ENCODE measurements at regions not wholly inside any gene's neighbourhood (a gene's known extent, or its start where the extent isn't known, plus 50 kb on each side); places are given as distances from the start of the nearest gene placed in this dataset.

DNA sequence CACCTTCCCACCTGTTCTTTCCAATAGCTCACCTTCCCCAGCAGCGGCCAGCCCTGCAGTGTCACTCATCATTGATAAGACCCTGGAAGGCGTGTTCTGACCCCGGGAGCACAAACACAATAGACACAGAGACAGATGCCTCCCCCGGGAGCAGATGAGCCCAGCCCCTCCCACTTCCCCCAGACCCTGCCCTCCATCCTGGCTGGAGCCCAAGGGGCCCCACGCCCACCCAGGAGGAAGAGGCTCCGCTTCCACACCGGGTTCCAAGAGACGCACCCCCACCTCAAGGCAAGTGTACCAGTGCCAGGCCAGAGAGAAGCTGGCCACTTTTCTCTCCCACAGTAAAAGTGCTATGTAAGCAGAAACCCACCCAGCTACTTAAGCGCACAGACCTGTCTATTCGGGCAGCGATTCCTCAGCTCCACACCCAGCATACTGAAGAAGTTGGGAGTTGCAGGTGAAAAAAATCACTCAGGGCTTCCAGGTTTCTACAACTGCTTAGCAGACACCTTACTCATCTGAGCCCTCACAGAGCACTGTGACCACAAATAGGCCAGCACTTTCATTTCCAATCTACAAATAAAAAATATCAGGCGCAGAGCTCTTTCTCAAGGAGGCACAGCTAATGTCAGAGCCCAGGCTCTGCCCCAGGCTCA, 93.4 kb upstream of the NXT1 start:
- CTCF ChIA-PET, result no interaction called here
- no peak for DNase-seq
- intact Hi-C loops (cut with micrococcal nuclease), result no loop called here
- Mint-ChIP-seq H3K36me3 (ENCODE audit: low read depth) (no peaks in the 10 kb centered on the region), H3K4me3 (no peak overlapping the region), H3K9me3 (no peaks in the 10 kb centered on the region), H3K27me3 (ENCODE audit: low read depth) (peaks cover 11% of the 10 kb centered on the region), H3K4me1 (ENCODE audit: low read depth) (no peaks in the 10 kb centered on the region), H3K27ac (no peak overlapping the region)

DNA sequence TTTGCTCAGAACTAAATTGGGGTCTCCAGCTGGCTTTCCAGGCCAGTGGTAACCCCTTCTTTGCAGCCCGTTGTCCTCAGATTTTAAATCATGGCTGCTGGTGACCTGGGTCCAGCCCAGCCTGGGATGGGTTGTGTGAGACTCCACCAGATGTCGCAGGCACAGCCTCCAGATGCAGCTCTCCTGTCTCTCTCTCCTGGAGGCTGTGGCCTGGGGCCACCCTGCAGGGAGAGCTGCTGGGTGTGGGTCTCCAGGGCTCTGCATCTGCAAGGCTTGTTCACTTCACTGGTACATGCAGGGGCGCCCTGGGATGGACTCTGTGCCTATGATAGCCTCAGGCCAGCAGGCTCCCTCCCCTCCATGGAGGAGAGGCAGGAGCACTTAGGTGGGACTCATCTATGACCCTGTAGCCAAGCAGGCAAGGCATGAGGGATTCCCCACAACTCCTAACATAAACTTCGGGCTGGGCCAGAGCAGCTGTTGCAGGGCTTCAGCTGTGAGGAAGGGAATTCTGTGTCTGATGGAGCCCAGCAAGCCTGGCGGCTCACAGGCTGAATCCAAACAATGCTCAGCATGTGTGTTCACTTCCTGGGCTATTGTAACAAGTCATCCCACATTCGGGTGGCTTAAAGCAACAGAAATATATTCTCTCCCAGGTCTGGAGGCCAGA, 94.7 kb upstream of the NXT1 start:
- no peaks in the 10 kb centered on the region for H3K4me1 Mint-ChIP-seq (ENCODE audit: low read depth)
- intact Hi-C loops (cut with micrococcal nuclease), result no loop called here
- CTCF ChIA-PET, result no interaction called here

DNA sequence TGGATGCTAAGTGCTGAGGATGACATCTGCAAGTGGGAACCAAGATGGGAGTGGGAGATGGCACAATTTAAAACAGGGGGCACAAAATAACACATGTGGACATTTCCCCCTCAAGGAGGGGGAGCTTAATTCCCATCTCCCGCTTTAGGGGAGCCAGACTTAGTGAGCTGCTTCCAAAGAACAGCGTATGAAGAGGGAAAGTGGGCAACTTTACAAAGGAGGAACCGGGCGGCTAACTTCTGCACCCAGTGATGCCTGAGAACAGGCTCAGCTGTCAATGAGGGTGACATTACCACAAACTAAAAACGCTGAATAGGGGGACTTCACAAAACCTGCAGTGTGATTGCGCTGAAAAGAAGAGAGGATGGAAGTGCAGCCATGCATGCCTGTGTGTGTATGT, 95.5 kb upstream of the NXT1 start:
- intact Hi-C loops (cut with micrococcal nuclease), result no loop called here
- Mint-ChIP-seq H3K4me3 (no peak overlapping the region), H3K9me3 (no peaks in the 10 kb centered on the region), H3K27me3 (ENCODE audit: low read depth) (peaks cover 14% of the 10 kb centered on the region), H3K36me3 (ENCODE audit: low read depth) (no peaks in the 10 kb centered on the region), H3K4me1 (ENCODE audit: low read depth) (no peaks in the 10 kb centered on the region), H3K27ac (no peak overlapping the region)
- CTCF ChIA-PET, result no interaction called here
- no peak for DNase-seq

More for the DNA sequence above, 94.7 kb upstream of the NXT1 start:
- Mint-ChIP-seq H3K27me3 (ENCODE audit: low read depth) (peaks cover 14% of the 10 kb centered on the region), H3K9me3 (no peaks in the 10 kb centered on the region), H3K4me3 (no peak overlapping the region), H3K36me3 (ENCODE audit: low read depth) (no peaks in the 10 kb centered on the region), H3K27ac (no peak overlapping the region)
- DNase-seq, result no peak

DNA sequence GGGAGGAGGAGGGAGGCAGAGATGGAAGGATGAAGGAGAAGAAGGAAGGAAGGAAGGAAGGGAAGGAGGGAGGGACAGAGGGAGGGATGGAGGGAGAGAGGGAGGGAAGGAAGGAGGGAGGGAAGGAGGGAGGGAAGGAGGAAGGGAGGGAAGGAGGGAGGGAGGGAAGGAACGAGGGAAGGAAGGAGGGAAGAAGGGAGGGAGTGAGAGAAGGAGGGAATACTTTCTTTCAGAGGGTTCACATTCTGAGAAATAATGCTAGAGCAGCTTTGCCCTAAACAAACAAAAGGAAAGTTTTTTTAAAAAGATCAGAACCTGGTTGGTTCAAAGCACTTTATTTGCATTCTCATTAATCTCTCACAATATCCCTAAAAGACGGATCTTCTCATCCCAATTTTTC, 96.1 kb upstream of the NXT1 start:
- H3K4me3 Mint-ChIP-seq, result no peak overlapping the region
- no peaks in the 10 kb centered on the region for H3K4me1 Mint-ChIP-seq (ENCODE audit: low read depth)
- H3K27me3 Mint-ChIP-seq (ENCODE audit: low read depth), result peaks cover 14% of the 10 kb centered on the region
- CTCF ChIA-PET, result no interaction called here
- intact Hi-C loops (cut with micrococcal nuclease), result no loop called here
- no peaks in the 10 kb centered on the region for H3K9me3 Mint-ChIP-seq
- no peak for DNase-seq
- no peak overlapping the region for H3K27ac Mint-ChIP-seq
- H3K36me3 Mint-ChIP-seq (ENCODE audit: low read depth), result no peaks in the 10 kb centered on the region

DNA sequence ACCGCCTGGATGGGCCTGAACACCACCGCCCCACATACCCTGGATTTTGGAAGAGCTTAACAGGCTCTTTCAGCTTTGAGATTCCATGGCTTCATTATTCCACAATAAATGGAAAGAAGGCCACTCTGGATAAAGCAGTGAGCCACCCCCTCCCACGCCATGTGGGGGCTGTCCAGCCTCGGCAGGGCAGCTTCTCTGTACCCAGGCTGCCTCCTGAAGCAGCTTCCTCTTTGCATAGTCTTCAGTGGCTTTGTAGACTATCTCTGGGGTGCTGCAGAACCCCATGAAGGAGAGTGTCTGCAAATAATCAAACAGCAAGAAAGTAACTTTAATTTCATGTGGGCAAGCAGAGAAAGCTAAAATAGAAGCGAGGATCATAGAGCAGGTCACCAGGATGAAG, 96.6 kb upstream of the NXT1 start:
- CTCF ChIA-PET, result no interaction called here
- DNase-seq, result no peak
- intact Hi-C loops (cut with micrococcal nuclease), result no loop called here
- H3K36me3 Mint-ChIP-seq (ENCODE audit: low read depth), result no peaks in the 10 kb centered on the region
- H3K27me3 Mint-ChIP-seq (ENCODE audit: low read depth), result peaks cover 14% of the 10 kb centered on the region
- H3K9me3 Mint-ChIP-seq, result no peaks in the 10 kb centered on the region
- no peaks in the 10 kb centered on the region for H3K4me1 Mint-ChIP-seq (ENCODE audit: low read depth)
- H3K4me3 Mint-ChIP-seq, result no peak overlapping the region
- no peak overlapping the region for H3K27ac Mint-ChIP-seq

DNA sequence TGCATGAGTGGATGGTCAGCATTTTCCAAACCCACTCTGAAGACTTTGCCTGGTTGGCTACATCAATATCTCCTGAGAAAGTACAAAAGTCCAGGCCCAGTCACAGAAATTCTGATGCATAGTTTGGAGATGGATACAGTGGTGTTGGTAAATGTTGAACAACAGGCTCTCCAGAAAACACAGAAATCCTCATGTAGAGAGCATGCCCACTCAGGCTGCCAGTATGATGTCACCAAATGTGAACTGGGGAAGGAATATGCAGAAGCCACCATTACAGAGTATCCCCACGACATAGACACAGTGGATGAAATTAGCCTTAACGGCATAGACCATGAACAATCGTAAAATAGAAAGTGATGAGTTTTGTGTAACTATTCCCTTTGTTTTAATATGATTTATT, 97.1 kb upstream of the NXT1 start:
- Mint-ChIP-seq H3K4me3 (no peak overlapping the region), H3K27ac (no peak overlapping the region), H3K4me1 (ENCODE audit: low read depth) (no peaks in the 10 kb centered on the region), H3K27me3 (ENCODE audit: low read depth) (peaks cover 14% of the 10 kb centered on the region), H3K9me3 (no peaks in the 10 kb centered on the region), H3K36me3 (ENCODE audit: low read depth) (no peaks in the 10 kb centered on the region)
- intact Hi-C loops (cut with micrococcal nuclease), result no loop called here
- DNase-seq, result no peak
- CTCF ChIA-PET, result no interaction called here

DNA sequence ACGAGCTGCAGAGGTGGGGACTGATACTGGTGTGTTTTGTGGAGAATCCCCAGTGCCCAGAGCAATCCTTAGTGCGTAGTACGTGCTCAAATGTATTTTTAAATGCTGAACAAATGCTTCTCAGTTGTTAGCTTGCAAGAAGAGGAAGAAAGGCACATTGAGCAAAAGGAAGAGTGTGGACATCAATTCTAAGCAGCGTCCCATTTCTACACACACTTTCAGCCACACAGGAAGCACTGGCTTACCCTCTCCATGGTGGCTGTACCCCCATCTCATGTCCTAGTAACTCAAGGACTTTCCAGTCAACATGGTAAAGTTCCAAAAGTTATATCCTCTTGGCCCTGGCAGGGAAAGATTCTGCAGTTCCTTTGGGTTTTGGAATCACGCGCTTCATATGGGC, 98.8 kb upstream of the NXT1 start:
- Mint-ChIP-seq H3K27me3 (ENCODE audit: low read depth) (peaks cover 14% of the 10 kb centered on the region), H3K4me1 (ENCODE audit: low read depth) (no peaks in the 10 kb centered on the region), H3K27ac (no peak overlapping the region), H3K9me3 (no peaks in the 10 kb centered on the region), H3K4me3 (no peak overlapping the region), H3K36me3 (ENCODE audit: low read depth) (no peaks in the 10 kb centered on the region)
- no peak for DNase-seq
- intact Hi-C loops (cut with micrococcal nuclease), result no loop called here
- CTCF ChIA-PET, result interaction anchor here (0.6 kb wide), 2 partner anchors 12 to 47 kb away, joined by 3 read pairs; no protein-coding TSS in a partner anchor

DNA sequence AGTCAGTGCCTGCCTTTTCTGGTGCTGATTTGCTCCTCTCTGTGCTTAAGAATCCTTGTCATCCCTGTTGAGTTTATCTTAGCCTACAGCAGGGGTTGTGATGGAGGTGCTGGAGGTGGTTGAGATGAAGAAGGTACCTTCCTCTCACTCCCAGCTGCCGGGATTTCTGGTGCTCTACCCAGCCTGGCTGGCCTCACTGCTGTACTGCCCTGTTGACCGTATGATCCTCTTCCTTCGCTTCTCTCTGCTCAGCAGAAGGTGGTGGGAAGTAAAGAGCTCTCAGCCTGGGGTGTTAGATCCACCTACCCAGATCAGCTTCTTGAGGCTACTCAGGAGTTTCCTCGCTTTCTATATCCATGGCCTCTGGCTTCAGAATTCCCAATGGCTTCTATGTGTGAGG, 101.0 kb upstream of the NXT1 start:
- no peak for DNase-seq
- H3K9me3 Mint-ChIP-seq, result no peaks in the 10 kb centered on the region
- no peak overlapping the region for H3K27ac Mint-ChIP-seq
- no peaks in the 10 kb centered on the region for H3K36me3 Mint-ChIP-seq (ENCODE audit: low read depth)
- no peak overlapping the region for H3K4me3 Mint-ChIP-seq
- no peaks in the 10 kb centered on the region for H3K4me1 Mint-ChIP-seq (ENCODE audit: low read depth)
- CTCF ChIA-PET, result no interaction called here
- intact Hi-C loops (cut with micrococcal nuclease), result no loop called here
- H3K27me3 Mint-ChIP-seq (ENCODE audit: low read depth), result peaks cover 12% of the 10 kb centered on the region

DNA sequence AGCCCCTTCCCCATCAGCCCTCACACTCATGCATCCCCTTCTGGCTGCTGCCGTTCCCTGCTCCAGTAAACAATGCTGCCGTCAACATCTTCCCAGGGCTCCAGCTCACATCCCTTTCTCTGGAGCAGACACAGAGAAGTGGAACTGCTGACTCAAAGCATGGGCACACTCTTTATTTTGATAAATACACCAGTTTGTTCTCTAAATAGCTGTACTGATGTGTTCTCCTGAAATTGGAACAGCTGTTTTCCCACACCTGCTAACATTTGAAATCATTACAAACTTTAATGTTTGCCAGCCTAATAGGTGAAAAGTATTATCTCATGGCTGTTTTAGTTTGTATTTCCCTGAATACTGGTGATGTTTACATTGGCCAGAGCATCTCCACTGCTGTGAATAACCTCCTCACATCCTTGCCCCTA, 102.1 kb upstream of the NXT1 start:
- intact Hi-C loops (cut with micrococcal nuclease), result no loop called here
- CTCF ChIA-PET, result no interaction called here
- Mint-ChIP-seq H3K27ac (no peak overlapping the region), H3K36me3 (ENCODE audit: low read depth) (no peaks in the 10 kb centered on the region), H3K4me1 (ENCODE audit: low read depth) (no peaks in the 10 kb centered on the region), H3K4me3 (no peak overlapping the region), H3K27me3 (ENCODE audit: low read depth) (peaks cover 8% of the 10 kb centered on the region), H3K9me3 (no peaks in the 10 kb centered on the region)
- DNase-seq, result no peak

DNA sequence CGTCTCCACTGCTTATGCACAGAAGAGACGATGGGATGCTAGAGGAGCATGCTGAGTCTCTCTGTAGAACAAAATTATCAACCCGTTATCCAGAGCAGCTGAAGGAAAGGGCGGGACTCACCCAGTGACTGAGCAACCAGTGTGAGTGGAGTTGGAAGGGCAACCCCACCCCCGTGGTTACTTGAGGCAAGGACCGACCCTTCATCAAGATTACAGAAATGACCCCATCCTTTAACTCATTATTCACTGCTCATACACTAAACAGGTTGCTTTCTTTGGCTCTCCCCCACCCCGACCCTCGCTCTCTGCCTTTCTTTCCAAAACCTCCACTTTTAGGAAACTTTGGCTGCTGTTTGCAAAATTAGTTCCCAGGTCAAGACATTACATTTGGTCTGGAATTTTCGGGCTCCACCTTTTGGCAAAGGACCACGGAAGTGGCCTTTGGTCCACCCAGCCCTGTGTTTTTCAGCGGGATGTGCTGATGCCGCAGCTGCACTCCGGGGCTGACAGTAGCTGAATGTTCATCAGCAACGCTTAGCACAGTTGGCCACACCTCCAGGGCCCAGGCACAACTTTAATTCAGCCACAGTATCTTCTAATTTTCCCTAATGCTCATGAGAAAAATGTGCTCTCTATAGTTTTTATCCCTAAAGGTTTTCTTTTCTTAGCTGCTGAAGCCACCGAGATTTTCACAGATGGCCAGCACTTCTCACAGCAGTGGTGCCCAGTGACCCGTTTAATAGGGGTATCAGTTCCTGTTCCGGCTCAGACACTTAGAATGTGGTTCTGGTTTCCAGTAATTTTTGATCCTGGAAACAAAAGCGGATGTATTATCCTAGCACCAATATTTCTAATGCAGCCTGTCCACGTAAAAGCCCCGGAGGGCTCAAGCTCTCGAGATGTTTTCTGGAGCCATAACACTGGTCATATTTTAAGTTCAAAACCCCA, 103.6 kb upstream of the NXT1 start:
- no peaks in the 10 kb centered on the region for H3K36me3 Mint-ChIP-seq (ENCODE audit: low read depth)
- DNase-seq, result no peak
- peaks cover under 1% of the 10 kb centered on the region for H3K27me3 Mint-ChIP-seq (ENCODE audit: low read depth)
- intact Hi-C loops (cut with micrococcal nuclease), result no loop called here
- no peaks in the 10 kb centered on the region for H3K4me1 Mint-ChIP-seq (ENCODE audit: low read depth)
- no peak overlapping the region for H3K27ac Mint-ChIP-seq
- no peaks in the 10 kb centered on the region for H3K9me3 Mint-ChIP-seq
- H3K4me3 Mint-ChIP-seq, result no peak overlapping the region
- CTCF ChIA-PET, result interaction anchor here (0.5 kb wide), 1 partner anchor 8 kb away, joined by 4 read pairs; no protein-coding TSS in a partner anchor

DNA sequence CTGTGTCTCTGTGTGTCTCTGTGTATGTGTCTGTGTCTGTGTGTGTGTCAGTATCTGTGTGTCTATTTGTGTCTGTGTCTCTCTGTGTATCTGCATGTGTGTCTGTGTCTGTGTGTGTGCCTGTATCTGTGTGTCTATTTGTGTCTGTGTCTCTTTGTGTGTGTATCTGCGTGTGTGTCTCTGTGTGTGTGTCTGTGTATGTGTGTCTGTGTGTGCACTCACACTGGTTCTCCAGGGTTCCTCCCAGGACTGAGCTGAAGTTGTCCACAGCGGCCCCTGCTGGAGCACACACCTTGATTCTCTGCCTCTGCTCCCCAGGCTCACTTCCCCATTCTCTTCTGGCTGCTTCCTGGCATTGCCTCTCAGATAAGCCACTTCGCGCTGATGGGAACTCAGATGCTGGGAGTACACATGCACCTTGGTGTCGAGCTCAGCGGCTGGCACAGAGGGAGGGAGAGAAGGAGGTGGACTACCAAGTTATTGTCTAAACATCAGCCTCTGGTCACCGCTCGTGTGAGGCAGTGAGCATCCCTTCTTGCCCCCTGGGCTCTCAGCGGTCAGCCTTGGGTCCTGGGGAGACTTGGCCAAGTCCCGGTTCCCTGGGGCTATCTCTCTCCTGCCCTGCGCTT, 104.9 kb upstream of the NXT1 start:
- CTCF ChIA-PET, result no interaction called here
- no peaks in the 10 kb centered on the region for H3K4me1 Mint-ChIP-seq (ENCODE audit: low read depth)
- H3K27ac Mint-ChIP-seq, result no peak overlapping the region
- no peak overlapping the region for H3K4me3 Mint-ChIP-seq
- H3K9me3 Mint-ChIP-seq, result no peaks in the 10 kb centered on the region
- intact Hi-C loops (cut with micrococcal nuclease), result no loop called here
- H3K36me3 Mint-ChIP-seq (ENCODE audit: low read depth), result no peaks in the 10 kb centered on the region
- peak; percentile 20 for DNase-seq
- no peaks in the 10 kb centered on the region for H3K27me3 Mint-ChIP-seq (ENCODE audit: low read depth)

DNA sequence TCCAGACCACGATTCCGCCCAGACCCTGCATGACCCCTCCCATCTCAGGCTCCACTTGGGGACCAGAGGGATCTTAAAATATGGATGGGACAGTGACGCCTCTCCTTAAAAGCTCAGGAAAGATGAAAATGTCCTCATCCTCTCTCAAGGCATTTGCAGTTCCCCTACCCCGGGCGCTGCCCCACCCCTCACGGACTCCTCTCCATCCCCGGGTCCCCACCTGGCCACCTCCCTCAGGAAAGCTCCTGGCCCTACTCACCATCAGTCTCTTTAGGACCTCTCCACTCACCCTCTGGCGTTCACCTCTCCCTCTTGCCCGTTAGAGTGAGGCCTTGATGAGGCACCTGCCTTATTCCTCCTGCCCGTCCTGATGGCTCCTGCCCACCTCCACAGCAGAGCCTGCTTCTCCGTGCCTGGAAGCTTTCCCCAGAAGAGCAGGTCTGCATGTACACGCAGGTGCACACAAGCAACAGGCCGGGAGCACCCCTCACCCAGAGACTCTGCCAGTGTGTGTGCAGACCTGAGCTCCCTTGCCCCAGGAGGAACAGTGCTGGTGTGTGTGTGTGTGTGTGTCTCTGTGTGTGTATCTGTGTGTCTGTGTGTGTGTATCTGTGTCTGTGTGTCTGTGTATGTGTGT, 105.6 kb upstream of the NXT1 start:
- H3K9me3 Mint-ChIP-seq, result no peaks in the 10 kb centered on the region
- no peak overlapping the region for H3K27ac Mint-ChIP-seq
- no peaks in the 10 kb centered on the region for H3K4me1 Mint-ChIP-seq (ENCODE audit: low read depth)
- no peaks in the 10 kb centered on the region for H3K36me3 Mint-ChIP-seq (ENCODE audit: low read depth)
- H3K4me3 Mint-ChIP-seq, result no peak overlapping the region
- CTCF ChIA-PET, result no interaction called here
- intact Hi-C loops (cut with micrococcal nuclease), result no loop called here
- no peak for DNase-seq
- no peaks in the 10 kb centered on the region for H3K27me3 Mint-ChIP-seq (ENCODE audit: low read depth)

All from activated naive CD4-positive, alpha-beta T cell treated with anti-CD3 and anti-CD28 coated beads for 36 hours (primary cell).